ENCODE measurements at regions not wholly inside any gene's neighbourhood (a gene's known extent, or its start where the extent isn't known, plus 50 kb on each side); places are given as distances from the start of the nearest gene placed in this dataset.

GRCh38 chr4:181647396-181648147 lies 595.6 kb upstream of the TENM3 start:
- no peak for DNase-seq

GRCh38 chr4:181650033-181650825 lies 593.0 kb upstream of the TENM3 start:
- no peak for DNase-seq

GRCh38 chr4:181656748-181657147 lies 586.5 kb upstream of the TENM3 start:
- DNase-seq = no peak

- DNase-seq = no peak
These were observed 584.0 kb upstream of the TENM3 start for GRCh38 chr4:181659202-181659601.

GRCh38 chr4:181659876-181660275 lies 583.3 kb upstream of the TENM3 start:
- DNase-seq = no peak

GRCh38 chr4:181661090-181661489 lies 582.1 kb upstream of the TENM3 start:
- DNase-seq = no peak

- no peak for DNase-seq
These were observed 581.3 kb upstream of the TENM3 start for GRCh38 chr4:181661923-181662322.

GRCh38 chr4:181662383-181662782 lies 580.8 kb upstream of the TENM3 start:
- DNase-seq = no peak

- DNase-seq = no peak
These were observed 572.7 kb upstream of the TENM3 start for GRCh38 chr4:181670506-181670905.

- no peak for DNase-seq
These were observed 571.5 kb upstream of the TENM3 start for GRCh38 chr4:181671672-181672071.

- no peak for DNase-seq
These were observed 570.5 kb upstream of the TENM3 start for GRCh38 chr4:181672751-181673150.

- no peak for DNase-seq
These were observed 568.8 kb upstream of the TENM3 start for GRCh38 chr4:181674315-181674875.

- DNase-seq = no peak
These were observed 566.7 kb upstream of the TENM3 start for GRCh38 chr4:181676546-181676945.

- DNase-seq = no peak
These were observed 566.0 kb upstream of the TENM3 start for GRCh38 chr4:181677201-181677600.

GRCh38 chr4:181677621-181678020 lies 565.6 kb upstream of the TENM3 start:
- no peak for DNase-seq

- DNase-seq = no peak
These were observed 563.4 kb upstream of the TENM3 start for GRCh38 chr4:181679754-181680153.

GRCh38 chr4:181682367-181683047 lies 560.7 kb upstream of the TENM3 start:
- no peak for DNase-seq

GRCh38 chr4:181684310-181684709 lies 558.9 kb upstream of the TENM3 start:
- DNase-seq = no peak

- no peak for DNase-seq
These were observed 557.7 kb upstream of the TENM3 start for GRCh38 chr4:181685461-181685860.

- no peak for DNase-seq
These were observed 557.3 kb upstream of the TENM3 start for GRCh38 chr4:181685911-181686310.

- no peak for DNase-seq
These were observed 556.1 kb upstream of the TENM3 start for GRCh38 chr4:181687116-181687515.

- DNase-seq = no peak
These were observed 554.8 kb upstream of the TENM3 start for GRCh38 chr4:181688432-181688831.

- DNase-seq = no peak
These were observed 554.3 kb upstream of the TENM3 start for GRCh38 chr4:181688872-181689271.

Data from stimulated activated CD4-positive, alpha-beta T cell treated with anti-CD3 and anti-CD28 coated beads, Interleukin-12 subunit alpha, Interleukin-12 subunit beta, amount 100 ng/mL, for 4 hours (primary cell).